DMS53 treated with DMSO at 0.1 percent for 48 hours (cell line): ENCODE measurements at regions not wholly inside any gene's neighbourhood (a gene's known extent, or its start where the extent isn't known, plus 50 kb on each side); places are given as distances from the start of the nearest gene placed in this dataset.
A peak's percentile ranks its signal among the peaks of the same experiment; 100 is the strongest.
"Not testable (repeated sequence)": the region's sequence is repeated elsewhere in the genome, so short reads cannot be mapped to it uniquely, and the experiment has no call there.

Source experiments
- DNase-seq: peaks from one replicate; lab custom pipeline; 2025; ENCODE audit not compliant: unreplicated experiment; lab: John Stamatoyannopoulos, UW

DNA sequence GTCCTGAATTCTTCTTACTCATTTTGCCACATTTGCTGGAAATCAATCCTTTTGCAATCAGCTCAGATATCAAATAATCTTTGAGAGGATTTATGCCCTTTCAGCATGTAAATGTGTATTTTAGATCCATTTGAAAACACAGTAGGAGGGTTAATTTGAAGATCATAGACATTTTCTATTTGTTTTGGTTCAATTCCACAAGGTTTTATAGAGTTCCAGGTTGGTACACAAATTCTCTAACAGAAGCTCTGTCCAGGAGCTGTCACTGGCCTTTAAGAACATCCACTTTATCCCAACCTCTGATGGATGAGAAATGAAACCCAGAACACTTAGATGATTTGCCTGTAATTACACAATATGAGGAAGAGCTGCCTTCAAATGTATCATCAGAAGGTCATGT is 157.3 kb upstream of the CHAC2 start:
- no peak for DNase-seq

DNA sequence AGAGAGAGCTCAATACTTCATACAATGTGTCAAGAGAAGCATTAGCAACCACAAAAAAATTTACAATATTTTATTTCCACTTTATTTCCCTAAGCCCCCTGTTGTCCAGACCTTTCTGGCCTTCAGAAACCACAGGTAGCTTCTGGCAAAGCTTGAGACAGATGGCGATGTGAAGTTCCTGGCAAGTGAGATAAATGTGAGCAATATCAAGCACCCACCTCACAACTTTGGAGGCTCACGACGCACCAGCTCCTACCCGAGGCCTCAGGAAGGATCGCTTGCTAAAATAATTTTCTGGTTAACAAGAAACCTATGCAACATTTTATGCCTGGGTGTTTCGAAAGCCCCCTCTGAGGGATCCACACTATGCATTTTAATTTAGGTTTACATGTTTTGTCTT is 158.1 kb upstream of the CHAC2 start:
- DNase-seq: no peak

DNA sequence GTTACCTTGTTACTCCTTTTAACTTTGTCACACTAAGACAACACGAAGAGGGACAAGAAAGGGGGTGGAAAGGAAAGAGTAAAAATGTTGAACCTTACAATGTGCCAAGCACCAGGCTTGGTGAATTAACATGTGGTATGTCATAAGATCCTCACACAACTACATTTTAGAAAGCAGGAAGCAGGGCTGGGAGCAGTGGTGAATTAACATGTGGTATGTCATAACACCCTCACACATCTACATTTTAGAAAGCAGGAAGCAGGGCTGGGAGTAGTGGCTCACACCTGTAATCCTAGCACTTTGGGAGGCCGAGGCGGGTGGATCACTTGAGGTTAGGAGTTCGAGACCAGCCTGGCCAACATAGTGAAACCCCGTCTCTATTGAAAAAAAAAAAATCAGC is 159.3 kb upstream of the CHAC2 start:
- DNase-seq: no peak

DNA sequence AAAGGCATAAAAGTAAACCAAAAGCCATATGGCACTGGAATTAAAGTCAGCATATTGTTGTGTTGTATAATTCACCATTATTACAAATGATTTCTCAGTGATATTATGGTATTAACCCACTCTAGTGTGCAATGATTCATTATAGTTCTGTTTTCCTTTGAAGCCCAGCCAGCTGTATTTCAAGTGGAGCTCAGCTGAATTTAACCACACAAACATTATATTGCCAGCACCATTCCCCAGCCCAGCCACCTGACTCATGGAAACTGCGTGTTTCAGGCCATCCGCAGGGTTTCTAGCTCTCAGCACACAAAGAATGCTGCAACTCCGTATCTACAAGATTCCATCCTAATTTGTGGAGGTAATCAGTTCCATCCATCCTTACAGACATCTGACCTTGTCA is 166.8 kb upstream of the CHAC2 start:
- peak; percentile 81 for DNase-seq

DNA sequence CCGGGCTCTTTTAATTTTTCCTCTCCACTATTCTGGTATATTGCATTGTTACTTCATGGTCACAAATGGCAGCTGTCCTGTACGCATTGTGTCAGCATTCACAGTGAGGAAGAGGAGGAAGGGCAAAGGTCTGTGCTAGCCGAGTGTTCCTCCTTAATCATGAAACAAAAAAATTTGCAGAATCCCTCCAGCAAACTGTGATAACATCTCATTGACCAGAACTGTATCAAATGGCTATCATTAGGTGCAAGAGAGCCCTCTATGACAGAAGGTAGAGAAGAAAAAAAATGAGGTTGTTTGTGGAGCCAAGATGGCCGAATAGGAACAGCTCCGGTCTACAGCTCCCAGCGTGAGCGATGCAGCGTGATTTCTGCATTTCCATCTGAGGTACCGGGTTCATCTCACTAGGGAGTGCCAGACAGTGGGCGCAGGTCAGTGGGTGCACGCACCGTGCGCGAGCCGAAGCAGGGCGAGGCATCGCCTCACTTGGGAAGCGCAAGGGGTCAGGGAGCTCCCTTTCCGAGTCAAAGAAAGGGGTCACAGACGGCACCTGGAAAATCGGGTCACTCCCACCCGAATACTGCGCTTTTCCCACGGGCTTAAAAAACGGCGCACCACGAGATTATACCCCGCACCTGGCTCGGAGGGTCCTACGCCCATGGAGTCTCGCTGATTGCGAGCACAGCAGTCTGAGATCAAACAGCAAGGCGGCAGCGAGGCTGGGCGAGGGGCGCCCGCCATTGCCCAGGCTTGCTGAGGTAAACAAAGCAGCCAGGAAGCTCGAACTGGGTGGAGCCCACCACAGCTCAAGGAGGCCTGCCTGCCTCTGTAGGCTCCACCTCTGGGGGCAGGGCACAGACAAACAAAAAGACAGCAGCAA is 180.6 kb upstream of the CHAC2 start:
- not testable (repeated sequence) for DNase-seq

DNA sequence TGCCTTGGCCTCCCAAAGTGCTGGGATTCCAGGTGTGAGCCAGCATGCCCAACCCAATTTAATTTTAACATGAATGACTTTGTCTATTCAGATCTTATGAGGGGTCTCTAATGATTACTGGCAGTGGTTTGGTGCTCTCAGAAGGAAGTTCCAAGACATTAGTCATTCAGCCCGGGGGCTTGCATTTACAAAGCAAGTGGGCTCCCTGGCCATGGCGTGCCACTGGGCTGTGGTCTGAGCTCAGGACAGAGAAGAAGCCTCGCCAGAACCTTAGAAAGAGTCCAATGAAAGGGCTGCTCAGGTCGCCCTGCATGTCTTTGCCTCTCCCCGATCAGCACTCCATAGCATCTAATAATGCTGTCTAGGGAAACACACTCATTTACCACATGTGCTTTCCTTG is 182.6 kb upstream of the CHAC2 start:
- DNase-seq: no peak

DNA sequence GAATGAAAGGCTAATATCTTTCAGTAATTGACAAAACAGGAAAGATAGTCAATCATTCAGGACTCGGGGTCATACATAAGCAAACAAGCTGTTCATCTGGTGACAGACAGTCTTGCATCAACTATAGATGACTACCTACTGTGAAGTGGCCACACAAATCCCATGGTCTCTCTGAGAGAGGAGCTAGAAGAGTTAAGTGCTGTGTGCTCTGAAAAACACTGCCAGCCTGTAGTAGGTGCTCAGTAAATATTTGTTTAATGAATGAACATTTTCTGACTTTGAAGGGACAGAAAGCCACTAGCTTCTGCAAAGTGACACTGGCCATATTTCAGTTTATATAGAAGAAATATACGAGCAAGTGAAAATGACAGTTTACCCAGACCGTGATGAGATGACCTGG is 184.0 kb upstream of the CHAC2 start:
- DNase-seq: peak; percentile 80

DNA sequence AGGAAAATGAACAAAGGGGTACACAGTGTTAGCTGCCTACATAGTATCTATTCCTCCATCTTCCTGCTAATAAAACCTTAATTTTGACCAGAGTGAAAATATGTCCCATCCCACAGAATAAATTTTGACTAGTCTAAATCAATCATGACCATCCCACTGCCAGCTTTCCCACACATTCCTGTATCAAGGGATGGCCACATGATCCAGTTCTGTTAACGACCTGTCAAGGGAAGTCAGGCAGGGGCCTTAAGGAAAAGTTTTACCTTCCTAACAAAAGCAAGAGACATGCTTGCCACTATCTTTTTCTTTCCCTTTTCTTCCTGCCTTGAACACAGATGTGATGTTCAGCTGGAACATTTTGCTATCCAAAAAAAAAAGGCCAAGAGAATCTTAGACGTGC is 185.0 kb upstream of the CHAC2 start:
- DNase-seq: no peak

DNA sequence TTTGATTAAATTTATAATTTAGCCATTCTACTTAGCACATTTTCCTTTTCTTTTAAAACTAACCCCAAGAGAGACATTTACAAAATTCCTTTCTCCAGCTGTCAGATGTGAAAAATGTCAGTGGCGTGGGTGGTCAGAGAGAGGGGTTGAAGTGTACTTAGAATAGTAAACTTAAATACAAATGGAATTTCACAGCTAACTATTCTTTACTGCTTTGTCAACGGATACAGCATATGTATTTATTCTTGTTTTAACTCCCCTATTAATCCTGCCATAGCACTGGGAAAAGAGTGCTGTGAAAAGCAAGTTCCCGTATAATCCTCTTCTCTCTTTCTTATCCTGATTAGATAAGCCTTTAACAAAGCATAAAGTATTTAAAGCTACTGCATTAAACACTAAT is 191.4 kb upstream of the CHAC2 start:
- no peak for DNase-seq

DNA sequence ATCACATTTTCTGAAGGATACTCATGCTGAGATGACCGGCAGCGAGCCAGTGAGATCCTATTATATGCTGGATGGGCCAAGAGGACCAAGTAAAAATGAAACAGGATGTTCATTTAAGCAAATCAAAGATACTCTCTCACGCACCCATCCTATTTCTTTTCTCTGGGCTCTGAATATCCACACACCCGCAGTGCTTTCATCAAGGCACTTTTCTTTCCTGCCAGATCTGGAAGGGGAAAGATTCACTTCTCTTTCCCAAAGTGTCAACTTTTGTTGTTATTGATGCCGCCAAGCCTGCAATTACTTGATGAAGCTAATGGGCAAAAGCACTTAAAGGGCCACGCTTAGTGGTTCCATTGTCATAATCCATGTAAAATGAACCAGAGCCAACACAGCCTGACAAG is 191.9 kb upstream of the CHAC2 start:
- no peak for DNase-seq

DNA sequence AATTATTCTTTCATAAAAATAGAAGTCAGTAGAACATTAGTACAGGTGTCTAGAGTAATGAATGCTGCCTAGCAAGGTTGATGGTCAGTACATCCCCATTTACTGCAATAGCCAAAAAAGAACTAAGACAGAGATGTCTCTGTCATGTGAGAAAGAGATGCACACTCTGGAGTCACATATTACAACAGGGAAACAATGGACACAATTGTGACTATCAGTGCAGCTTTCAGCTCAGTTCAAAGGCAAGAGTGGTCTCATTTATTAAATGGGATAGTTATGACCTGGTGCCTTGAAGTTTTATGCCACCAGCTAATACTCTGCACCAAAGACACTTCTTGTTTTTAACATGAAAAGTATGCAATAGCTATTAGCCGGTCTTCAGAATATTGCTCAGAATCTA is 194.9 kb upstream of the CHAC2 start:
- DNase-seq: no peak

DNA sequence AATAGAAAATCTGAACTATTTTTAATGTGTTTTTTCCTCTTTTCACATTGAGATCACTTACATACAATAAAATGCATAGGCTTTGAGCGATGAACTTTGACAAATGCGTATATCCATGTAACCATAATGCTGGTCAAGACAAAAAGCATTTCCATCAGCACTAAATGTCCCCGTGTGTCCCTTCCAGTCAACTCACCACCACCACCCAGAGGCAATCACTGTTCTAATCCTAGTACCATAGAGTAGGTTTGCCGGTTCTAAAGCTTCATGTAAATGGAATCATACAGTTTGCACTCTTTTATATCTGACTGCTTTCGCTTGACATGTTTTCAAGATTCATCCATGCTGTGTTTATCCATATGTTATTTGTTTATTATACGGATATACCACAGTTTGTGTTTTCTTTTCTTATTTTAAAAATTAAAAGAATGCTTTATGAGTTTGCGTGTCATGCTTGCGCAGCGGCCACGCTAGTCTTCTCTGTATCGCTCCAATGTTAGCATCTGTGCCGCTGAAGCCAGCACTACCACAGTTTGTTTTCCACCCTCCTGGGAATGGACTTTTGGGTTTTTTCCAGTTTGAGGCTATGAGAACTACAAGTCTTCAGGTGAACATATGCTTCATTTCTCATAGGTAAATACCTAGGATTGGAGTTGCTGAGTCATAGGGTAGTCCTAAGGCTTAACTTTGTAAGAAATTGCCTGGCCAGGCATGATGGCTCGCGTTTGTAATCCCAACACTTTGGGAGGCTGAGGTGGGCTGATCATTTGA is 197.5 kb upstream of the CHAC2 start:
- DNase-seq: peak; percentile 10

DNA sequence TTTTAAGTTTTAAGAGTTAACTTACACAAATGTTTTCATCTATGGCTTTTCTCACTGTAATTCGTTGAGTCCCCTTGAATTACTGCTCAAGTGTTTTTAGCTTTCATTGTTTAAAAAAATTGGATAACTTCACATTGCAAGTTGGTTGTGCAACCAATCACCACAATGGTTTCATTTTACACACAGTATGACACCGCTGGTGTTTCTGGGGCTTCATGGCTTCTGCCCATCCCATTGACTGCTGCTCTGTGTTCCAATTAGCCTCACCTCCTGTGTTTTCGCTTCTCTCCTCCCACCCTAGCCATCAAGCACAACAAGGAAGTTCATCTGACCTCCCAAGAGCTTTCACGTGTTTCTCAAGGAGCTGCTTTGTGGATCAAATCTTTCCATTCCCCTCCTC is 199.1 kb upstream of the CHAC2 start:
- no peak for DNase-seq

DNA sequence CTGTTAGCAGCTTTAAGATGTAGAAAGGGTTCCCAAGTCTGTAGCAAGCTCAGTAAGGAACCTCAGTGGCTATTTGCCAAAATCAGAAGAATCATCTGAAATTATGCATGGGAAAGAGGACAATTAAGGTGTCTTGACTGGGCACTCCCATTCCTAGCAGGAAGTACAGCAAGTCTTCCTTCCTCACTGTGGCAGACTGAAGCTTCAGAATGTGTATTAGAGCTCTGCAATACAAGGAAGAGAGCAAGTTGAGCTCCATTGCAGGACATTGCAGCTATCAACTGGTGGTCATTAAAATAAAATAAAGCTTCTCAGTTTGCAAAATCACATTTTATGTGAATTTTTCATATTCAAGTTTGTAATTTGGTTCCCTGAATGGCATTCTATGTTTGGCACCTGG is 200.5 kb upstream of the CHAC2 start:
- DNase-seq: no peak

DNA sequence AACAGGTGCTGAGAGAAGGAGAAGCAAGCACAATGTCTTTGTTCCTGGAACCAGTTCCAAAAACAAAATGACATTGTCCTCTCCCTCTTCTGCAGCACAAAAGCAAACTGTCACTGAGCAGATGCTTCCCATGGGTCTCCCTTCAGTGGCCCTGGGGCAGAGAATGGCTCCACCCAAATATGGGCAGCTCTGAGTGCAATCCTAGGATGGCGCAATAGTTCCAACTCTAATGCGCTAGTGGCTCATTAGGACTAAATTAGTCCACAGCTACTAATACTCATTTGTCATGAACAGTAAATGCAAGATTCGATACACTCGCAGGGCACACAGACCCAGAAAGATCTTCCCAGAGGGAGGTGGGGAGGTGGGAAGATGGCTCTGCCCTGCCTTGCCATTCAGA is 205.2 kb upstream of the CHAC2 start:
- no peak for DNase-seq

DNA sequence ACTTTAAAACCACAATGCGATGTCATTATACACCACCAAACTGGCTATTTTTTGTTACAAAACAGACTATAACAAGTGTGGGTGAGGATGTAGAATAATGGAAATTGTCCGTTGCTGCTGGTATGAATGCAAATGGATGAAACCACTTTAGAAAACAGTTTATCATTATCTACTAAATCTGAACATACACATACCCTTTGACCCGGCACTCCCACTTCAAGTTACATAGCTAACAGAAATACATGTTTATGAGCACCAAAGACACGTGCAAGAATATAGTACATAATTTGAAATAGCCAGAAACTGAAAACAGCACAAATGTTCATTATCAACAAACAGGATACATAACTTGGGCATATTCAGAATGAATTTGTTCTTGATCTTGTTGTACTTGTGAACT is 206.4 kb upstream of the CHAC2 start:
- no peak for DNase-seq

DNA sequence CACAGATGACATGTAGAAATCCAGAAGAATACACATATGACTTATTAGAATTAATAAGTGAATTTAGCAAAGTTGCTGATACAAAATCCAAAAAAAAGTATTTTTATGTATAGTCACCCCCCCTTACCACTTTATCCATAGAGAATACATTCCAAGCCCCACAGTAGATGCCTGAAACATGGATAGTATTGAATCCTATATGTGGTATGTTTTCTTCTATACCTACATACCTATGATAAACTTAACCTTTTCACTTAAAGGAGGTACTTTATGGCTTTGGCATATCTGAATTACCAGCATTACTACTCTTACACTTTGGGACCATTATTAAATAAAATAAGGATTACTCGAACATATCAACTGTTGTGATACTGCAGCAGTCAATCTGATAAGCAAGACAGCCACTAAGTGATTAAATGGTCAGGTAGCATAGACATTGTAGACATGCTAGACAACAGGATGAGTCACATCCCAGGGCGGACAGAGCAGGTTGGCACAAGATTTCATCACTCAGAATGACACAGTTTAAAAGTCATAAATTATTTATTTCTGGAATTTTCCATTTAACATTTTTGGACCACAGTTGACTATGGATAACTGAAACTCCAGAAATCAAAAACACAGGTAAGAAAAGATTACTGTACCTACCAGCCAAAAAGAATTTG is 208.2 kb upstream of the CHAC2 start:
- peak; percentile 67 for DNase-seq

DNA sequence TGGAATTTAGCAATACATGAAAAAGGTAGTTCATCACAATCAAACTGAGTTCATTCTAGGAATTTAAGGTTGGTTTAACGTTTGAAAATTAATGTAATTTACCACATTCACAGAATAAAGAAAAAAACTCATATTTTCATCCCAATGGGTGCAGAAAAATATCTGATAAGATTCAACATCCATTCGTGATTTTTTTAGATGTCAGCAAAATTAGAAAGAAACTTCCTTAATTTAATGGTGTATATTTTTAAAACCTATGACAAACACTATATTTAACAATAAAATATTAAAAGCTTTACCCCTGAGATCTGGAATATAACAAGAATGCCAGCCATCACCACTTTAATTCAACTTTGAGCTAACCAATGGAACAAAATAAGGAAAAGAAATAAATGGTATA is 208.7 kb upstream of the CHAC2 start:
- DNase-seq: no peak

DNA sequence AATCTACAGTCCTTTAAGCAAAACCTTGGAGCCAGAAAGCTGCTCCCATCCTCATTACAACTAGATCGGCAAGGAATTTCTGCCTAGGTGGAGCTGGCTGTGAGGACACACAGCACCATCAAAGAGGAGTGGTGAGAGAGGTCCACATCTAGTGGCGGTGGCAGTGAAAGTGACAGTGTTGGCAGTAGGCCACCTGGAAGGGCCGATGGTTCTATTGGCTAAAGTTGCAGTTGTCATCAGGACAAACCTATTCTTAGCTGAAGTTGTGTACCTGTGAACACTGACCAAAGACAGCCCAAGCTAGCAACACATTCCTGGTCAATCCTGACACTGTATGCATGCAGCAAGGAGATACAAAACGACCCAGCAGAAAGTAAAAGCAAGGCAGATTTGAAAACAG is 218.1 kb upstream of the CHAC2 start:
- no peak for DNase-seq

DNA sequence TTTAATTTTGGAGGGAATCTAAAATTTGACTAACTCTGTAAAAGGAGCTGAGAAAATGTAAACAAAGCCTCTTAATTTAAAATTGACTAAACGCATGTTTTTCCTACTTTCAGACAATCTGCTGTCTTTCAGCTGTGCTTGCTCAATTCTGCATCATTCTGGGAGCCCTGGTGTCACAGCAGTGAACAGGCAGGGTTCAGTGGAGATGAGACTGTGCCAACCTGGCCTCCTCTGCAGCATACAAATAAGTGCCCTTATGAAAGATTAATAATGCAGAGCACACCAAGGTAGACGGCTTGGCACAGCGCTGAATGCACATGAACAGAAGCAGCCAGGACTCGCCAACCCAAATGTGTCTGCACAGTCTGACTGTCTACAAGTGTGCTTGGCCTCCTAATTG is 222.0 kb upstream of the CHAC2 start:
- DNase-seq: no peak

DNA sequence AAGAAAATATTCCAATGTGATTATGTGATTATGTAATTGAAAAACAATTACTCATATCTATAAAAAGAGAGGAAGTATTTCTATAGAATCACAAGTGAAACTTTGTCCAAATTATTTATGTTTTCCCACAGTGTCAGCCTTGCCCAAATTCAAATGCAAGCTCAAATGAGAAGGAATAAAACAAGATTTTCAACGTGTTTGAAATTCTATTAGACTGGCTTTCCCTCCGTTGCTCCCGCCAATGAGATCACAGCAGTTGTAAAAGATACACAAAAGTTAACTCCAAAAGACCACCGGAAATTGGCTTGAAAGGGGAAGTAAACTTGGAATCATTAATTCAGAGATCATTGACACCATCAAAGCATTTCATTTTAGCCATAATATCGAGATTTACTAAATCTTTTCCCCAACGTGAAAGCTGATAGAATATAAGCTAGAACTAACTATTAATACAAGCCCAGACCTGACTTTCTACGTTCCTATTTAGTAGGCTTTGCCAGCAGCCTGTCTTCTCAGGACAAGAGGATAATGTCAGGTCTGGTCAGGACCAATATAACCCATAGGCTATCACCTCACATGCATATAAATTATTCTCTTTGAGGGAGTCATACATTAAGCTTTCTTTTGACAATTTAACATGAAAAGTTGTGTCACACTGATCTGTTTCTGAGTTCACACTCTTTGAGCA is 222.6 kb upstream of the CHAC2 start:
- DNase-seq: no peak
